ENCODE measurements at regions not wholly inside any gene's neighbourhood (a gene's known extent, or its start where the extent isn't known, plus 50 kb on each side); places are given as distances from the start of the nearest gene placed in this dataset.
"Not testable (repeated sequence)": the region's sequence is repeated elsewhere in the genome, so short reads cannot be mapped to it uniquely, and the experiment has no call there.

DNA sequence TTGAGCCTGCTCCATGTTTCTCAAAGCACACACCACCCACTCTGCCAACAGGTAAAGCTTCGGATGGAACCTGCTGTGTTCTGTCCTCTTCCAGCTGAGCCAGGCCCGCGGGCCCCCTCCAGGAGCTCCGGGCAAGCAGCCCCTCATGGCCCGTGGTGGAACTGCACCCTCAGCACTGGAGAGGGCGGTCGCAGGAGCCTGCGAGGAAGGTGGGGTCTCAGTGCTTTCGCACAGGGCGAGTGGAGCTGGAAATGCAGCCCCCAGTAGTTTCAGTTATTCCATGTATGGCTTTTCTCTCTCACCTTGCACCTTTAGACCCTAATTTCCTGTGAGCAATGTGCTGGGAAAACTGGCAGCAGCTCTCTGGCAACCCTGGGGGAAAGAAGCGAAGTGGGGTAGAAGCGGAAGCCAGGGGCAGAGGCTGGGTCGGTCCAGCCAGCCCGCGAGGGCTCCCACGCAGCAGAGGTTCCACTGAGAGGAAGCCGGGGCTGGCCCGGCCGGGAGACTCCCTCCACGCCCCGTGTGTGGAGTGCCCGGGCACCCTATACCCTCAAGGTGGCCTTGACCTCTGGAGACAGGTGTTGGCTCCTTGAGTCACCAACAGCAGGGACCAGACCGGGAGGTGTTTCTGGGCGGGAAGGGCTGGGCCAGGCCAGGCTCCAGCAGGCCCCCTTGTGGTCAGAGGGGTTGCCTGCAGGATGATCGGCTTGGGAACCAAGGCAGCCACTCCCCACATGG is 119.9 kb upstream of the TMEM45B start:
- in situ Hi-C loops (cut with MboI; ENCODE audit: low sequenced_read_pairs) = no loop called here

- in situ Hi-C loops (cut with MboI; ENCODE audit: low sequenced_read_pairs) = no loop called here
Measured at GRCh38 chr11:129696309-129696989, 119.2 kb upstream of the TMEM45B start.

DNA sequence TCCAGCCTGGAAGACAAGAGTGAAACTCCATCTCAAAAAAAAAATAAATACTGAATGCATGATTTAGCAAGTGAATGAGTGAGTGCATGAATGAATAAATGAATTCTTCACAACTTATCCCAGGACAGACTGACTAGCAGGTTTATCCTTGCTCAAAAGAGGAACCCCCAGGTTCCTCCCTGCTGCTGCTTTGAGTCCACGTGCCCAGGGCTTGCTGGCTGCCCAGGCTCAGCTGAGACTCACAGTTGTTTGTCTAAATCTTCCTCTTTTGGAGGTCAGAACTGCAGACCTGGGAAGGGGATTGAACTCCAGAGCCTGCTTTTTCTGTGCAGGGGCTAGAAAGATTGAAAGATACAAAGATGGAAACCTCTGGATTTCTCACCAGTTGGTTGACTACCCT is 117.4 kb upstream of the TMEM45B start:
- in situ Hi-C loops (cut with MboI; ENCODE audit: low sequenced_read_pairs) = no loop called here

GRCh38 chr11:129699711-129700304 is 115.8 kb upstream of the TMEM45B start:
- in situ Hi-C loops (cut with MboI; ENCODE audit: low sequenced_read_pairs) = no loop called here

DNA sequence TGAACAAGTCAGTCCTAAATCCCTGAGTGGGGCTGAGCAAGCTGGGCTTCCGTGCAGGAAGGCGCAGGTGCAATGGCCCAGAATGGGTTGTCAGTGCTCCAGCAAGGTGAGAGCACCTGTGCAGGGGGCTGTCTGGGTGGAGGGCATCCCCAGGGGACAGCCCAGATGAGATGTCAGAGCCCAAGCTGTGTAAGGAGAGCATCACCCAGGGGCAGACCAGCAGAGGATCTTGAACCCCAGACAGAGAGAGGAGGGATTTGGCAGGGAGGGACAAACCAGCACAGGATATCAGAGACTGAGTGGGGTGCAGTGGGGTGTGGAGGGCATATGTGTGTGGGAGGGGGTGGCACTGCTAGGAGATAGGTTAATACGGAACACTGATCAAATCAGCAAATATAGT is 114.9 kb upstream of the TMEM45B start:
- in situ Hi-C loops (cut with MboI; ENCODE audit: low sequenced_read_pairs) = no loop called here

- in situ Hi-C loops (cut with MboI; ENCODE audit: low sequenced_read_pairs) = no loop called here
Measured at GRCh38 chr11:129701706-129702105, 113.9 kb upstream of the TMEM45B start.

- in situ Hi-C loops (cut with MboI; ENCODE audit: low sequenced_read_pairs) = no loop called here
Measured at GRCh38 chr11:129702410-129703398, 112.9 kb upstream of the TMEM45B start.

GRCh38 chr11:129703846-129704245 is 111.8 kb upstream of the TMEM45B start:
- in situ Hi-C loops (cut with MboI; ENCODE audit: low sequenced_read_pairs) = no loop called here

DNA sequence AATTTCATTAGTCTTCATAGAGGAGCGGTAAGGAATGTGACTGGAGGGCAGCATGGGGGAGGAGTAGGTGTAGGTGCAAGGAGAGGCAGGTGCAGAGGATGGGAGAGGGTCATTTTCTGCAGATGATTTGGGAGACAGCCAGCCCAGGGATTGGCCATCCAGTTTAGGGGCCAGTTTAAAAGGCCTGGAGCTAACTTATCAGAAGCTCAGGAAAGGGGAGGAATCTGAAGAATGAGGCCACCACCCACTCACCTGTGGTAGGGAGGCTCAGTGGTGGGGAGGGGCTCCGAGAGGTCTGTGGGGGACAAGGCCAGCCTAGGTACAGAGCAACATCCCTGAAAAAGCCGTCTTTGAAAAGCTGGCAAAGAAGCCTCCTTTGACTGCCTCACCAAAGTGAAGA is 110.8 kb upstream of the TMEM45B start:
- in situ Hi-C loops (cut with MboI; ENCODE audit: low sequenced_read_pairs) = no loop called here

GRCh38 chr11:129705341-129705740 is 110.3 kb upstream of the TMEM45B start:
- in situ Hi-C loops (cut with MboI; ENCODE audit: low sequenced_read_pairs) = no loop called here

- in situ Hi-C loops (cut with MboI; ENCODE audit: low sequenced_read_pairs) = no loop called here
Measured at GRCh38 chr11:129705933-129706332, 109.7 kb upstream of the TMEM45B start.

- in situ Hi-C loops (cut with MboI; ENCODE audit: low sequenced_read_pairs) = no loop called here
Measured at GRCh38 chr11:129709801-129710398, 105.7 kb upstream of the TMEM45B start.

DNA sequence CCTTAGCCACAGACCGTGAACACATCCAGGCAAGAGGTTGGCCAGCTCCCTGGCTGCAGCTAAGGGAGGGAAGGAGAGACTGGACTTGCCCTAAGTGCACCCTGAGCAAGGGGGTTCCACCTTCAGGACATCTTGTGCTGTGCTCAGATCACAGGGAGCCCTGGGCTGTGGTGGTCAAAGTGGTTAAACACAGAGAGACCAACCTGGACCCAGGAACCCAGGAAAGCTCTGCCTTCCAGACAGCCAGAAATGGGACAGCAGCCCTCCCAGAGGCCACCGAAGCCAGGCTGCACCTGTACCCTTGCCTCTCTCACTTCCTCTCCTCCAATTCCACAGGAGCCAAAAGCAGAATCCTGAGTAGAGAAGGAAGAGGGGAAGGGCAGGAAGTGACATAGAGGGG is 105.2 kb upstream of the TMEM45B start:
- in situ Hi-C loops (cut with MboI; ENCODE audit: low sequenced_read_pairs) = no loop called here

DNA sequence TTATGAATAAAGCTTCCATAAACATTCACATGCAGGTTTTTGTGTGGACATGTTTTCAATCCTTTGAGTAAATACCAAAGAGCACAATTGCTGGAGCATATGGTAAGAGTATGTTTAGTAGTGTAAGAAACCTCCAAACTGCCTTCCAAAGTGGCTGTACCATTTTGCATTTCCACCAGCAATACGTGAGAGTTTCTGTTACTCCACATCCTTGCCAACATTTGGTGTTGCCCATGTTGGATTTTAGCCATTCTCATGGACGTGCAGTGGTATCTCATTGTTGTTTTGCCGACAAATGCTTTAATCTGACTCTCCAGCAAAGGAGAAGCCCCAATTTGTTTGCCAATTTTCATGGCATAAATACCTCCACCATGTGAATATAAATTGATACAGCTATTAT is 103.9 kb upstream of the TMEM45B start:
- in situ Hi-C loops (cut with MboI; ENCODE audit: low sequenced_read_pairs) = no loop called here

DNA sequence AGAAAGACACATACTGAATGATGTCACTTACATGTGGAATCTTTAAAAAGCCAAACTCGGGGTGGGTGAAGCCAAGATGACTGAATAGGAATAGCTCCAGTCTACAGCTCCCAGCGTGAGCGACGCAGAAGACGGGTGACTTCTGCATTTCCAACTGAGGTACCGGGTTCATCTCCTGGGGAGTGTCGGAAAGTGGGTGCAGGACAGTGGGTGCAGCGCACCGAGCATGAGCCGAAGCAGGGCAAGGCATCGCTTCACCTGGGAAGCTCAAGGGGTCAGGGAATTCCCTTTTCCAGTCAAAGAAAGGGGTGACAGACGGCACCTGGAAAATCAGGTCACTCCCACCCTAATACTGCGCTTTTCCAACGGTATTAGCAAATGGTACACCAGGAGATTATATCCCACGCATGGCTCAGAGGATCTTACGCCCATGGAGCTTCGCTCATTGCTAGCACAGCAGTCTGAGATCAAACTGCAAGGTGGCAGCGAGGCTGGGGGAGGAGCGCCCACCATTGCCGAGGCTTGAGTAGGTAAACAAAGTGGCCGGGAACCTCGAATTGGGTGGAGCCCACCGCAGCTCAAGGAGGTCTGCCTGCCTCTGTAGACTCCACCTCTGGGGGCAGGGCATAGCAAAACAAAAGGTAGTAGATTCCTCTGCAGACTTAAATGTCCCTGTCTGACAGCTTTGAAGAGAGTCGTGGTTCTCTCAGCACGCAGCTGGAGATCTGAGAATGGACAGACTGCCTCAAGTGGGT is 103.0 kb upstream of the TMEM45B start:
- in situ Hi-C loops (cut with MboI; ENCODE audit: low sequenced_read_pairs) = not testable (repeated sequence)

DNA sequence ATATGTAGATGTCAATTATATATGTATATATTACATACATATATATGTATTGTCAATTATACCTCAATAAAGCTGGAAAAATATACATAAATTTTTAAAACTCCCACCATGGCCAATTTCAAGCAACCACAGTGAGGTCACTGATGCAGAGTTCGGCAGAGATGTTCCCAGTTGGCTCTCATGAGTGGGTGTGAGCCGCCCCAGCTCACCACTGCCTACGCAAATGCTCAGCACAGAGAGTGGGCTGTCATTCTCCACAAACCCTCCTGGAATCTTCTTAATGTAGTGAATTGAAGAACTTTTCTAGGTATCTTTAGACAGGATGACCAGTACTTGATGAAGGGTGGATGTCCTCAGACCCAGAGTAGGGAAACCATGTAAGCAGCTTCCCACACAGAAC is 96.6 kb upstream of the TMEM45B start:
- in situ Hi-C loops (cut with MboI; ENCODE audit: low sequenced_read_pairs) = no loop called here

DNA sequence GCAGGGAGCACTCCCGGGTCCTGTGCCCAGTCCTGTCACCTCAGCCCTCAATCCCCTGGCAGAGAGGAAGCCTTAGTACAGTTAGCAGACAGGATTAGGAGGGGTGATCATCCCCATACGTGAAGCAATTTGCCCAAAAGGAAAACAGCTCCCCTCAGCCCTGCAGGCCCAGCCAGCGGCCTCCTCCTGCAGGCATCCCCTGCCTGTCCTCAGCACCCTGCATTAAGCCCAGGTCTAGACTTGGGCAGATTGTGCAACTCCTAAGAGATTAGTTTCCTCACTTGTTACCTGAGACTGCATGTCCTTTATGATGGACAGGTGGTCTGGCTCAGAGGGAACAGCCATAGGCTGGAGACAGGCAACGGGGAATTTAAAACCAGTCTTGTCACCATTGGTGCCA is 95.5 kb upstream of the TMEM45B start:
- in situ Hi-C loops (cut with MboI; ENCODE audit: low sequenced_read_pairs) = no loop called here

DNA sequence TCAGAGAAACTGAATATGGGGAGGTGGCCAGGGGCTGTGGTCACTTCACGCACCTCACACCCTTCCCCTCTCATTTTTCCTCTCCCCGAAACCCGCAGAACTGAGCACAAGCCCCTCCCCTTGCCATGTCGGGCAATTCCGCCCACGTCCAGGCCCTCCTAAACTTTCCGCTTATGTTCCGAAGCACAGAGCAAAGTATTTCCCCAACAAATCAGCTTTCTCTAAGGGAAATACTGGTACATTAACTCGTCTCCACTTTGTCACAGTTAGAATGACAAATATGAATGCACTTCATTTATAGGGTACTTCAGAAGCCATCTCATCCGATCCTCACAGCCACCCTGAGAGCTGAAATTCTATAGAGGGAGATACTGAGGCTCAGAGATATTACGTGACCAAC is 94.7 kb upstream of the TMEM45B start:
- in situ Hi-C loops (cut with MboI; ENCODE audit: low sequenced_read_pairs) = no loop called here

DNA sequence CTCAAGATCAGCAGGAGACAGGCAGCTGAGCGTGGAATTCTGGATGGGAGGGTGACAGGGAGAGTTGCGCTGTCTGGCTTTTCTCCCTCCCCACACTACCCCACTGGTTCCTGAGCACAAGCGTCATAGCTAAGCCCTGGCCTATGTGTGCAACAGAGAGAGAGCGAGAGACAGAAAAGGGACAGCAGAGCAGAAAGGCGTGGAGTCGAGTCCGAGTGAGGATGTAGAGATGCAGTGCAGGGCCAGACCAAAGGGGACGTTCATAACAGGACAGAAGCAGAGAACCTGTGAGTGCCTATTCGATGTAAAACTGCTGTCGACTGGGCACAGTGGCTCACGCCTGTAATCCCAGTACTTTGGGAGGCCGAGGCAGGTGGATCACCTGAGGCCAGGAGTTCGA is 94.0 kb upstream of the TMEM45B start:
- in situ Hi-C loops (cut with MboI; ENCODE audit: low sequenced_read_pairs) = no loop called here

DNA sequence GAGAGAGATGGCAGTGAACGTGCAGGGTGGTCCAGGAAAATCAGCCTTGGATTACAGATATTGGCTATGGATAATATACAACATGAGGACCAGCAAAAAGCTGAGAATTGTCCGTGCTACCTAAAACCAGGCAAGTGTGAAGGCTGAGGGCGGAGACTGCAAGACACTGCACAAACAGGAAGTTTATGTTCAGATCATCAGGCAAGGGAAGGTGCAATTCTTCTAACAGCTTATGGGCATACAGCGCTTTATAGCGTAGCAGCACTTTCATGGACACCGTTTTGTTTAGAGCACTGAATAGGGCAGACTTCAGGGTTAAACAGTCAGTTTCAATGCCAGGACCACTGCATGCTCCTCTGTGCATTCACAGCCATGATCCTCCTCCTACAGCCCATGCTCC is 93.1 kb upstream of the TMEM45B start:
- in situ Hi-C loops (cut with MboI; ENCODE audit: low sequenced_read_pairs) = no loop called here
